Suprapubic skin (tissue), 4 donors: ENCODE measurements at regions not wholly inside any gene's neighbourhood (a gene's known extent, or its start where the extent isn't known, plus 50 kb on each side); places are given as distances from the start of the nearest gene placed in this dataset.

Experiments used
- DNase-seq, 2 donors: peaks; one replicate each; pipeline ENCODE4 v3.0.0-alpha.2; 2019; ENCODE audit warnings: low spot score in 2 of 2
- H3K27ac ChIP-seq: fragments of 200-600 bp; sonication (generic); one replicate; pipeline ENCODE4 v1.5.1; 2019
- H3K27me3 ChIP-seq: fragments of 200-600 bp; sonication (generic); one replicate; pipeline ENCODE4 v1.5.1; 2019
- H3K36me3 ChIP-seq: fragments of 200-600 bp; sonication (generic); one replicate; pipeline ENCODE4 v1.5.1; 2019
- H3K4me1 ChIP-seq: fragments of 200-600 bp; sonication (generic); one replicate; pipeline ENCODE4 v1.5.1; 2019
- H3K4me3 ChIP-seq: fragments of 200-600 bp; sonication (generic); one replicate; pipeline ENCODE4 v1.5.1; 2019; ENCODE audit warnings: mild to moderate bottlenecking
- H3K9me3 ChIP-seq: fragments of 200-600 bp; sonication (generic); one replicate; pipeline ENCODE4 v1.5.1; 2019
- CTCF ChIP-seq, 2 donors: fragments of 200-600 bp in 1 of 2; fragments of 450-650 bp in 1 of 2; sonication (generic) in 1 of 2; IDR thresholded peaks; one replicate each; pipeline ENCODE4 v1.5.1; 2016 to 2019; ENCODE audit warnings: antibody characterized with exemption in 2 of 2, mild to moderate bottlenecking in 1 of 2, moderate library complexity in 1 of 2
- EP300 ChIP-seq: sonication (generic); formaldehyde crosslinking; IDR thresholded peaks from one replicate; pipeline ENCODE4 v1.6.1; 2017; ENCODE audit warnings: antibody characterized with exemption
- POLR2A ChIP-seq, 2 donors: fragments of 450-650 bp; IDR thresholded peaks; one replicate each; pipeline ENCODE4 v1.6.1; 2017; ENCODE audit warnings: antibody characterized with exemption in 2 of 2, mild to moderate bottlenecking in 2 of 2, moderate library complexity in 2 of 2
- POLR2AphosphoS5 ChIP-seq, 3 donors: sonication (generic); formaldehyde crosslinking; IDR thresholded peaks; one replicate each; pipeline ENCODE4 v1.6.1; 2017; ENCODE audit warnings: antibody characterized with exemption in 3 of 3
- WGBS: methylation state at CpG from one replicate; pipeline ENCODE4 v1.1.5; 2018; 5-methylcytosine and 5-hydroxymethylcytosine counted together

GRCh38 chr10:55078121-55078520 is 277.1 kb upstream of the PCDH15 start:
- TF ChIP-seq EP300 (no peak), POLR2AphosphoS5 (IDR thresholded peaks at IDR 0.05) (no peak), CTCF (IDR thresholded peaks at IDR 0.05) (no peak), POLR2A (IDR thresholded peaks at IDR 0.05) (no peak)
- Histone ChIP-seq H3K36me3 (no peaks in the 10 kb centered on the region), H3K27me3 (no peaks in the 10 kb centered on the region), H3K4me3 (no peak overlapping the region), H3K4me1 (no peaks in the 10 kb centered on the region), H3K27ac (no peak overlapping the region), H3K9me3 (no peaks in the 10 kb centered on the region)
- no peak for DNase-seq
- 73% methylated on average over 1 of the region's 1 CpG for WGBS

DNA sequence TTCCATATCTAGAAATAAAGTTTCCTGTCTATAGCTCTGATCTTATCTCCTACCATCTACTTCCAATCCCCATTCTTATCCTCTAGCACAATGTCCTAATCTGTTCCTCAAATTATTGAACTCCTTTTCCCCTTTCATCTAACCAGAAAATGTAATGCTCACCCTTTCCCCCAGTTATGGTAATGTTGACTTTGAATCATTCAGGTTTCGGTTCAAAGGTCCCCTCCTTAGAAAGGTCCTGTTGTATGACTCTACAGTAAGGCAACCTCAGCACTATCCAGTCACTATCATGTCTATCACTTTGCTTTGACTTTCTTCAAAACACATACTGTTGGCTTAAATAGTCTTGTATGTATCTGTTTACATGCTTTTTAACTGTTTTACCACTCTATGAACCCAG is 264.2 kb upstream of the PCDH15 start:
- Histone ChIP-seq H3K27ac (no peak overlapping the region), H3K4me1 (no peaks in the 10 kb centered on the region), H3K4me3 (no peak overlapping the region), H3K36me3 (no peaks in the 10 kb centered on the region), H3K9me3 (no peaks in the 10 kb centered on the region), H3K27me3 (no peaks in the 10 kb centered on the region)
- WGBS, result 85% methylated on average over 1 of the region's 1 CpG
- TF ChIP-seq POLR2AphosphoS5 (IDR thresholded peaks at IDR 0.05) (no peak), EP300 (no peak), CTCF (IDR thresholded peaks at IDR 0.05) (no peak), POLR2A (IDR thresholded peaks at IDR 0.05) (no peak)
- no peak for DNase-seq

GRCh38 chr10:55063811-55064210 is 262.8 kb upstream of the PCDH15 start:
- no peak for DNase-seq
- no peak overlapping the region for H3K4me3 ChIP-seq
- H3K9me3 ChIP-seq, result no peaks in the 10 kb centered on the region
- H3K27me3 ChIP-seq, result no peaks in the 10 kb centered on the region
- TF ChIP-seq EP300, result no peak
- TF ChIP-seq POLR2AphosphoS5 (IDR thresholded peaks at IDR 0.05), result no peak
- no peak for TF ChIP-seq POLR2A (IDR thresholded peaks at IDR 0.05)
- TF ChIP-seq CTCF (IDR thresholded peaks at IDR 0.05), result no peak
- no peaks in the 10 kb centered on the region for H3K4me1 ChIP-seq
- no peak overlapping the region for H3K27ac ChIP-seq
- no peaks in the 10 kb centered on the region for H3K36me3 ChIP-seq

DNA sequence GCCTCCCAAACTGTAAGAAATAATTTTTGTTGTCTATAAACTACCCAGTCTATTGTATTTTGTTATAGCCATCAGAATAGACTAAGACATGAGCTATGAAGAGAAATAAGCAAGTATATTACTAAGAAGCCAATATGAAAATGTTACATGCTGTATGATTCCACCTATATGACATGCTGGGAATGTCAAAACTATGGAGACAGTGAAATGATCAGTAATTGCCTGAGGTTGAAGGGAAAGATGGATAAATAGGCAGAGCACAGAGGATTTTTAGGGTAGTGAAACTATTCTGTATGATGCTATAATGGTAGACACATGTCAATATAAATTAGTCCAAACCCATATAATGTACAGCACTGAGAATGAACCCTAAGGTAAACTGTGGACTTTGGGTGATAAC is 261.3 kb upstream of the PCDH15 start:
- Histone ChIP-seq H3K27me3 (no peaks in the 10 kb centered on the region), H3K9me3 (no peaks in the 10 kb centered on the region), H3K36me3 (no peaks in the 10 kb centered on the region), H3K27ac (no peak overlapping the region), H3K4me3 (no peak overlapping the region), H3K4me1 (no peaks in the 10 kb centered on the region)
- DNase-seq, result no peak
- TF ChIP-seq EP300, result no peak
- TF ChIP-seq POLR2A (IDR thresholded peaks at IDR 0.05), result no peak
- TF ChIP-seq POLR2AphosphoS5 (IDR thresholded peaks at IDR 0.05), result no peak
- no peak for TF ChIP-seq CTCF (IDR thresholded peaks at IDR 0.05)

GRCh38 chr10:55058800-55059199 is 257.8 kb upstream of the PCDH15 start:
- Histone ChIP-seq H3K36me3 (no peaks in the 10 kb centered on the region), H3K9me3 (no peaks in the 10 kb centered on the region), H3K27me3 (no peaks in the 10 kb centered on the region), H3K4me1 (no peaks in the 10 kb centered on the region), H3K27ac (no peak overlapping the region), H3K4me3 (no peak overlapping the region)
- no peak for DNase-seq
- WGBS, result 79% methylated on average over 5 of the region's 5 CpGs
- TF ChIP-seq CTCF (IDR thresholded peaks at IDR 0.05) (no peak), POLR2A (IDR thresholded peaks at IDR 0.05) (no peak), EP300 (no peak), POLR2AphosphoS5 (IDR thresholded peaks at IDR 0.05) (no peak)
